Spleen (tissue), 7 donors: ENCODE measurements at regions not wholly inside any gene's neighbourhood (a gene's known extent, or its start where the extent isn't known, plus 50 kb on each side); places are given as distances from the start of the nearest gene placed in this dataset.

Experiments used
- CTCF ChIP-seq, 11 experiments: fragments of 200-600 bp in 7 of 11; fragments of 450-650 bp in 4 of 11; sonication (generic) in 4 of 11; IDR thresholded peaks in 8 of 11; conservative IDR thresholded peaks in 3 of 11; 1 replicate in 7 of 11; 2 replicates in 4 of 11; pipeline versions ENCODE4 v1.4.0 to v1.8.0; 2016 to 2021; ENCODE audit warnings: antibody characterized with exemption in 11 of 11, inconsistent platforms in 4 of 11, mild to moderate bottlenecking in 1 of 11
- POLR2A ChIP-seq, 3 donors: fragments of 450-650 bp; IDR thresholded peaks; one replicate each; pipeline ENCODE4 v1.5.1; 2017; ENCODE audit warnings: antibody characterized with exemption in 3 of 3, mild to moderate bottlenecking in 1 of 3
- POLR2AphosphoS5 ChIP-seq, 3 donors: sonication (generic); formaldehyde crosslinking; IDR thresholded peaks; one replicate each; pipeline ENCODE4 v1.5.1; 2017; ENCODE audit warnings: antibody characterized with exemption in 3 of 3
- donor health status: DM: no; HTN: no; CAD: no; lungs with moderate emphysema.
- donor health status: DM: no; HTN: no; CAD: no.
- donor health status: DM: no; HTN: no; CAD: no.

- TF ChIP-seq CTCF (IDR thresholded peaks at IDR 0.05 in 8 of 11, conservative IDR thresholded peaks at IDR 0.05 in 3 of 11) (no peak), POLR2A (IDR thresholded peaks at IDR 0.05) (no peak), POLR2AphosphoS5 (IDR thresholded peaks at IDR 0.05) (no peak)
Measured at GRCh38 chr10:33524966-33525365, 190.5 kb upstream of the NRP1 start.
